ENCODE measurements at regions not wholly inside any gene's neighbourhood (a gene's known extent, or its start where the extent isn't known, plus 50 kb on each side); places are given as distances from the start of the nearest gene placed in this dataset.

DNA sequence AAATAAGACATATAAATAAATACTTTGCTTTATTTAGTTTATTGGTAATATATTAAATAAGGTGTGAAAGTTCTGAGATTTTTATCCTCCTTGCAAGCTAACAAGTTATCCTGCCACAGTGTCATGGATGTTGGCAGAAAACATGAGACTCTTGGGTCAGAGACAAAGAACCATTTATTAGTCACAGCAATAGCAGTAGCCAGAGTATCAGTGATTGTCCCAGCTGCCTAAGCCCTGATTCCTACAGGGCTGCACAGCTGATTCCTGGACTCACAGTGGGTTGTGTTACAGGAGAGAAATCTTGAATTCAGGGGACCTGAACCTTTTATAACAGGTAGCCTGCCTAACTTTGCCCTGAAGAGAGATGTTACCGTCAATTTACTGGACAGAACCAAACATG, 304.5 kb upstream of the ZNF608 start:
- TF ChIP-seq, protein P1, sequence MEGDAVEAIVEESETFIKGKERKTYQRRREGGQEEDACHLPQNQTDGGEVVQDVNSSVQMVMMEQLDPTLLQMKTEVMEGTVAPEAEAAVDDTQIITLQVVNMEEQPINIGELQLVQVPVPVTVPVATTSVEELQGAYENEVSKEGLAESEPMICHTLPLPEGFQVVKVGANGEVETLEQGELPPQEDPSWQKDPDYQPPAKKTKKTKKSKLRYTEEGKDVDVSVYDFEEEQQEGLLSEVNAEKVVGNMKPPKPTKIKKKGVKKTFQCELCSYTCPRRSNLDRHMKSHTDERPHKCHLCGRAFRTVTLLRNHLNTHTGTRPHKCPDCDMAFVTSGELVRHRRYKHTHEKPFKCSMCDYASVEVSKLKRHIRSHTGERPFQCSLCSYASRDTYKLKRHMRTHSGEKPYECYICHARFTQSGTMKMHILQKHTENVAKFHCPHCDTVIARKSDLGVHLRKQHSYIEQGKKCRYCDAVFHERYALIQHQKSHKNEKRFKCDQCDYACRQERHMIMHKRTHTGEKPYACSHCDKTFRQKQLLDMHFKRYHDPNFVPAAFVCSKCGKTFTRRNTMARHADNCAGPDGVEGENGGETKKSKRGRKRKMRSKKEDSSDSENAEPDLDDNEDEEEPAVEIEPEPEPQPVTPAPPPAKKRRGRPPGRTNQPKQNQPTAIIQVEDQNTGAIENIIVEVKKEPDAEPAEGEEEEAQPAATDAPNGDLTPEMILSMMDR (conservative IDR thresholded peaks at IDR 0.05; ENCODE audit: low read length): no peak
- no peak for TF ChIP-seq EZH2phosphoT487 (IDR thresholded peaks at IDR 0.05; ENCODE audit: borderline replicate concordance, low read depth, low read length)
